ENCODE measurements at regions not wholly inside any gene's neighbourhood (a gene's known extent, or its start where the extent isn't known, plus 50 kb on each side); places are given as distances from the start of the nearest gene placed in this dataset.

GRCh38 chr3:41080141-41080540, 119.2 kb upstream of the CTNNB1 start:
- Mint-ChIP-seq H3K9me3 (peaks cover 0 to 2% (median 0%) of the 10 kb centered on the region in 11 donors), H3K36me3 (no peaks in the 10 kb centered on the region), H3K27me3 (peaks cover 0 to 4% (median 0%) of the 10 kb centered on the region in 5 donors), H3K4me1 (peaks cover 0 to 16% (median 0%) of the 10 kb centered on the region in 7 donors), H3K27ac (no peak overlapping the region), H3K4me3 (no peak overlapping the region)
- Histone ChIP-seq H3K27ac (ENCODE audit: low read depth, low read length) (no peak overlapping the region), H3K4me3 (ENCODE audit: low read length) (no peak overlapping the region), H3K27me3 (ENCODE audit: control insufficient read depth in 2 of 2, insufficient read depth in 2 of 2, low read length in 2 of 2) (no peaks in the 10 kb centered on the region), H3K36me3 (ENCODE audit: control insufficient read depth in 2 of 3, insufficient read depth in 3 of 3, low read length in 3 of 3) (no peaks in the 10 kb centered on the region), H3K4me1 (ENCODE audit: control insufficient read depth in 2 of 2, insufficient read depth in 2 of 2, low read length in 2 of 2) (no peaks in the 10 kb centered on the region), H3K9me3 (ENCODE audit: control insufficient read depth in 2 of 3, low read length in 3 of 3) (no peaks in the 10 kb centered on the region)
- intact Hi-C loops (cut with micrococcal nuclease) = no loop called here
- ChIA-PET POLR2A (no interaction called here), CTCF (no interaction called here)
- DNase-seq (no peak), ATAC-seq (no peak)

GRCh38 chr3:41088882-41089281, 110.4 kb upstream of the CTNNB1 start:
- Histone ChIP-seq H3K9me3 (ENCODE audit: control insufficient read depth in 2 of 3, low read length in 3 of 3) (no peaks in the 10 kb centered on the region), H3K4me1 (ENCODE audit: control insufficient read depth in 2 of 2, insufficient read depth in 2 of 2, low read length in 2 of 2) (no peaks in the 10 kb centered on the region), H3K27ac (ENCODE audit: low read depth, low read length) (no peak overlapping the region), H3K4me3 (ENCODE audit: low read length) (no peak overlapping the region), H3K27me3 (ENCODE audit: control insufficient read depth in 2 of 2, insufficient read depth in 2 of 2, low read length in 2 of 2) (no peaks in the 10 kb centered on the region), H3K36me3 (ENCODE audit: control insufficient read depth in 2 of 3, insufficient read depth in 3 of 3, low read length in 3 of 3) (no peaks in the 10 kb centered on the region)
- peaks cover 0 to 2% (median 0%) of the 10 kb centered on the region in 11 donors for H3K9me3 Mint-ChIP-seq
- no peaks in the 10 kb centered on the region for H3K36me3 Mint-ChIP-seq
- intact Hi-C loops (cut with micrococcal nuclease) = no loop called here
- no peak overlapping the region for H3K27ac Mint-ChIP-seq
- no peaks in the 10 kb centered on the region for H3K4me1 Mint-ChIP-seq
- H3K4me3 Mint-ChIP-seq = no peak overlapping the region
- ATAC-seq = no peak
- POLR2A ChIA-PET = no interaction called here
- CTCF ChIA-PET = no interaction called here
- no peak for DNase-seq
- no peaks in the 10 kb centered on the region for H3K27me3 Mint-ChIP-seq

GRCh38 chr3:41089566-41089965, 109.7 kb upstream of the CTNNB1 start:
- Histone ChIP-seq H3K36me3 (ENCODE audit: control insufficient read depth in 2 of 3, insufficient read depth in 3 of 3, low read length in 3 of 3) (no peaks in the 10 kb centered on the region), H3K27me3 (ENCODE audit: control insufficient read depth in 2 of 2, insufficient read depth in 2 of 2, low read length in 2 of 2) (no peaks in the 10 kb centered on the region), H3K9me3 (ENCODE audit: control insufficient read depth in 2 of 3, low read length in 3 of 3) (no peaks in the 10 kb centered on the region), H3K27ac (ENCODE audit: low read depth, low read length) (no peak overlapping the region), H3K4me1 (ENCODE audit: control insufficient read depth in 2 of 2, insufficient read depth in 2 of 2, low read length in 2 of 2) (no peaks in the 10 kb centered on the region), H3K4me3 (ENCODE audit: low read length) (no peak overlapping the region)
- Mint-ChIP-seq H3K27me3 (no peaks in the 10 kb centered on the region), H3K27ac (no peak overlapping the region), H3K4me1 (no peaks in the 10 kb centered on the region), H3K36me3 (no peaks in the 10 kb centered on the region), H3K4me3 (no peak overlapping the region), H3K9me3 (peaks cover 0 to 2% (median 0%) of the 10 kb centered on the region in 11 donors)
- DNase-seq = no peak
- ChIA-PET CTCF (no interaction called here), POLR2A (no interaction called here)
- intact Hi-C loops (cut with micrococcal nuclease) = no loop called here
- ATAC-seq = no peak

GRCh38 chr3:41092844-41093243, 106.5 kb upstream of the CTNNB1 start:
- no peak overlapping the region for H3K4me3 Mint-ChIP-seq
- Histone ChIP-seq H3K27me3 (ENCODE audit: control insufficient read depth in 2 of 2, insufficient read depth in 2 of 2, low read length in 2 of 2) (no peaks in the 10 kb centered on the region), H3K4me3 (ENCODE audit: low read length) (no peak overlapping the region), H3K4me1 (ENCODE audit: control insufficient read depth in 2 of 2, insufficient read depth in 2 of 2, low read length in 2 of 2) (no peaks in the 10 kb centered on the region), H3K36me3 (ENCODE audit: control insufficient read depth in 2 of 3, insufficient read depth in 3 of 3, low read length in 3 of 3) (no peaks in the 10 kb centered on the region), H3K9me3 (ENCODE audit: control insufficient read depth in 2 of 3, low read length in 3 of 3) (no peaks in the 10 kb centered on the region), H3K27ac (ENCODE audit: low read depth, low read length) (no peak overlapping the region)
- H3K27me3 Mint-ChIP-seq = no peaks in the 10 kb centered on the region
- POLR2A ChIA-PET = no interaction called here
- no peak overlapping the region for H3K27ac Mint-ChIP-seq
- intact Hi-C loops (cut with micrococcal nuclease) = no loop called here
- no peaks in the 10 kb centered on the region for H3K9me3 Mint-ChIP-seq
- no peaks in the 10 kb centered on the region for H3K36me3 Mint-ChIP-seq
- DNase-seq = no peak
- no peak for ATAC-seq
- CTCF ChIA-PET = no interaction called here
- no peaks in the 10 kb centered on the region for H3K4me1 Mint-ChIP-seq

GRCh38 chr3:41093476-41093875, 105.8 kb upstream of the CTNNB1 start:
- no peaks in the 10 kb centered on the region for H3K4me1 Mint-ChIP-seq
- intact Hi-C loops (cut with micrococcal nuclease) = no loop called here
- H3K9me3 Mint-ChIP-seq = peaks cover 0 to 2% (median 0%) of the 10 kb centered on the region in 11 donors
- H3K36me3 Mint-ChIP-seq = no peaks in the 10 kb centered on the region
- ChIA-PET POLR2A (no interaction called here), CTCF (interaction anchor here (0.7 kb wide), 1 partner anchor 770 kb away, joined by 3 read pairs; no protein-coding TSS in a partner anchor)
- no peak overlapping the region for H3K27ac Mint-ChIP-seq
- DNase-seq (no peak), ATAC-seq (no peak)
- no peak overlapping the region for H3K27ac ChIP-seq (ENCODE audit: low read depth, low read length)
- no peaks in the 10 kb centered on the region for H3K27me3 Mint-ChIP-seq
- H3K36me3 ChIP-seq (ENCODE audit: control insufficient read depth in 2 of 3, insufficient read depth in 3 of 3, low read length in 3 of 3) = no peaks in the 10 kb centered on the region
- H3K4me1 ChIP-seq (ENCODE audit: control insufficient read depth in 2 of 2, insufficient read depth in 2 of 2, low read length in 2 of 2) = no peaks in the 10 kb centered on the region
- H3K4me3 ChIP-seq (ENCODE audit: low read length) = no peak overlapping the region
- H3K27me3 ChIP-seq (ENCODE audit: control insufficient read depth in 2 of 2, insufficient read depth in 2 of 2, low read length in 2 of 2) = no peaks in the 10 kb centered on the region
- H3K9me3 ChIP-seq (ENCODE audit: control insufficient read depth in 2 of 3, low read length in 3 of 3) = no peaks in the 10 kb centered on the region
- H3K4me3 Mint-ChIP-seq = no peak overlapping the region

- H3K27ac Mint-ChIP-seq = no peak overlapping the region
- H3K4me3 Mint-ChIP-seq = no peak overlapping the region
- ATAC-seq (no peak), DNase-seq (no peak)
- no peaks in the 10 kb centered on the region for H3K27me3 Mint-ChIP-seq
- intact Hi-C loops (cut with micrococcal nuclease) = no loop called here
- no peaks in the 10 kb centered on the region for H3K4me1 Mint-ChIP-seq
- no peaks in the 10 kb centered on the region for H3K36me3 Mint-ChIP-seq
- POLR2A ChIA-PET = no interaction called here
- Histone ChIP-seq H3K27ac (ENCODE audit: low read depth, low read length) (no peak overlapping the region), H3K4me3 (ENCODE audit: low read length) (no peak overlapping the region), H3K36me3 (ENCODE audit: control insufficient read depth in 2 of 3, insufficient read depth in 3 of 3, low read length in 3 of 3) (no peaks in the 10 kb centered on the region), H3K9me3 (ENCODE audit: control insufficient read depth in 2 of 3, low read length in 3 of 3) (no peaks in the 10 kb centered on the region), H3K27me3 (ENCODE audit: control insufficient read depth in 2 of 2, insufficient read depth in 2 of 2, low read length in 2 of 2) (no peaks in the 10 kb centered on the region), H3K4me1 (ENCODE audit: control insufficient read depth in 2 of 2, insufficient read depth in 2 of 2, low read length in 2 of 2) (no peaks in the 10 kb centered on the region)
- CTCF ChIA-PET = no interaction called here
- H3K9me3 Mint-ChIP-seq = peaks cover 0 to 3% (median 0%) of the 10 kb centered on the region in 11 donors
Measured at GRCh38 chr3:41094351-41094750, 105.0 kb upstream of the CTNNB1 start.

- H3K9me3 Mint-ChIP-seq = peaks cover 0 to 3% (median 0%) of the 10 kb centered on the region in 11 donors
- no peaks in the 10 kb centered on the region for H3K36me3 Mint-ChIP-seq
- ATAC-seq (no peak), DNase-seq (no peak)
- ChIA-PET CTCF (no interaction called here), POLR2A (no interaction called here)
- H3K4me1 Mint-ChIP-seq = no peaks in the 10 kb centered on the region
- H3K27me3 Mint-ChIP-seq = no peaks in the 10 kb centered on the region
- no peak overlapping the region for H3K27ac Mint-ChIP-seq
- Histone ChIP-seq H3K27ac (ENCODE audit: low read depth, low read length) (no peak overlapping the region), H3K27me3 (ENCODE audit: control insufficient read depth in 2 of 2, insufficient read depth in 2 of 2, low read length in 2 of 2) (no peaks in the 10 kb centered on the region), H3K4me1 (ENCODE audit: control insufficient read depth in 2 of 2, insufficient read depth in 2 of 2, low read length in 2 of 2) (no peaks in the 10 kb centered on the region), H3K9me3 (ENCODE audit: control insufficient read depth in 2 of 3, low read length in 3 of 3) (no peaks in the 10 kb centered on the region), H3K4me3 (ENCODE audit: low read length) (no peak overlapping the region), H3K36me3 (ENCODE audit: control insufficient read depth in 2 of 3, insufficient read depth in 3 of 3, low read length in 3 of 3) (no peaks in the 10 kb centered on the region)
- H3K4me3 Mint-ChIP-seq = no peak overlapping the region
- intact Hi-C loops (cut with micrococcal nuclease) = no loop called here
Measured at GRCh38 chr3:41095702-41096101, 103.6 kb upstream of the CTNNB1 start.
